Activated CD8-positive, alpha-beta T cell treated with anti-CD3 and anti-CD28 coated beads for 36 hours (primary cell): ENCODE measurements at regions not wholly inside any gene's neighbourhood (a gene's known extent, or its start where the extent isn't known, plus 50 kb on each side); places are given as distances from the start of the nearest gene placed in this dataset.
"Not testable (repeated sequence)": the region's sequence is repeated elsewhere in the genome, so short reads cannot be mapped to it uniquely, and the experiment has no call there.

Source experiments
- ATAC-seq: fragments of 200-7000 bp; cut with Tn5 transposase; one replicate; pipeline ENCODE4 v1.10.0; 2021; ENCODE audit warnings: mild to moderate bottlenecking, moderate library complexity
- CTCF ChIA-PET: fragments of 350-600 bp; sonication (Branson Sonifier 250); formaldehyde crosslinking; loops from one replicate; lab custom pipeline; 2021; ENCODE audit warnings: antibody characterized with exemption; lab: Charles Lee
- POLR2A ChIA-PET: fragments of 350-600 bp; sonication (Branson Sonifier 250); formaldehyde crosslinking; loops from one replicate; lab custom pipeline; 2021; ENCODE audit warnings: antibody characterized with exemption; lab: Charles Lee
- DNase-seq: peaks from one replicate; pipeline ENCODE4 v3.0.0-alpha.2; 2020
- H3K27ac Mint-ChIP-seq: one replicate; pipeline ENCODE4 v1.8.0; 2021; ENCODE audit warnings: mild to moderate bottlenecking, mixed read lengths
- H3K27me3 Mint-ChIP-seq: one replicate; pipeline ENCODE4 v1.8.0; 2021; ENCODE audit warnings: mixed read lengths
- H3K36me3 Mint-ChIP-seq: one replicate; pipeline ENCODE4 v1.8.0; 2021; ENCODE audit warnings: low read depth, mixed read lengths
- H3K4me1 Mint-ChIP-seq: one replicate; pipeline ENCODE4 v1.8.0; 2021; ENCODE audit warnings: low read depth, mixed read lengths
- H3K4me3 Mint-ChIP-seq: one replicate; pipeline ENCODE4 v1.8.0; 2021; ENCODE audit warnings: mild to moderate bottlenecking, moderate library complexity, mixed read lengths
- H3K9me3 Mint-ChIP-seq: one replicate; pipeline ENCODE4 v1.8.0; 2021; ENCODE audit warnings: mixed read lengths
- CTCF ChIP-seq: fragments of 200-600 bp; IDR thresholded peaks from one replicate; pipeline ENCODE4 v1.8.0; 2022; ENCODE audit warnings: antibody characterized with exemption, mild to moderate bottlenecking
- intact Hi-C: fragments of 100-400 bp; cut with micrococcal nuclease; formaldehyde crosslinking; loops from one replicate; pipeline ENCODE4 v1.10.0; 2022

- CTCF ChIA-PET = no interaction called here
- H3K27ac Mint-ChIP-seq = no peak overlapping the region
- no peaks in the 10 kb centered on the region for H3K36me3 Mint-ChIP-seq
- no peak for ATAC-seq
- peaks cover 10% of the 10 kb centered on the region for H3K9me3 Mint-ChIP-seq
- DNase-seq = no peak
- H3K4me3 Mint-ChIP-seq = no peak overlapping the region
- no peaks in the 10 kb centered on the region for H3K27me3 Mint-ChIP-seq
- POLR2A ChIA-PET = no interaction called here
- no peak for TF ChIP-seq CTCF
- intact Hi-C loops = no loop called here
- no peaks in the 10 kb centered on the region for H3K4me1 Mint-ChIP-seq
Observed at GRCh38 chr20:7159903-7160302, 392.4 kb downstream of the BMP2 start.

- H3K4me3 Mint-ChIP-seq = no peak overlapping the region
- ChIA-PET POLR2A (no interaction called here), CTCF (no interaction called here)
- DNase-seq (peak; percentile 1), ATAC-seq (no peak)
- no peaks in the 10 kb centered on the region for H3K4me1 Mint-ChIP-seq
- peaks cover 10% of the 10 kb centered on the region for H3K9me3 Mint-ChIP-seq
- no peaks in the 10 kb centered on the region for H3K36me3 Mint-ChIP-seq
- no peaks in the 10 kb centered on the region for H3K27me3 Mint-ChIP-seq
- intact Hi-C loops = no loop called here
- H3K27ac Mint-ChIP-seq = no peak overlapping the region
- no peak for TF ChIP-seq CTCF
Observed at GRCh38 chr20:7161690-7162089, 394.2 kb downstream of the BMP2 start.

- Mint-ChIP-seq H3K36me3 (no peaks in the 10 kb centered on the region), H3K27ac (no peak overlapping the region), H3K4me3 (no peak overlapping the region), H3K4me1 (no peaks in the 10 kb centered on the region), H3K9me3 (peaks cover 1% of the 10 kb centered on the region), H3K27me3 (no peaks in the 10 kb centered on the region)
- TF ChIP-seq CTCF = no peak
- no peak for DNase-seq
- intact Hi-C loops = no loop called here
- ChIA-PET POLR2A (no interaction called here), CTCF (no interaction called here)
- no peak for ATAC-seq
Observed at GRCh38 chr20:7171911-7172310, 404.4 kb downstream of the BMP2 start.

GRCh38 chr20:7174554-7174953 lies 407.1 kb downstream of the BMP2 start:
- Mint-ChIP-seq H3K9me3 (peaks cover 8% of the 10 kb centered on the region), H3K27ac (no peak overlapping the region), H3K36me3 (no peaks in the 10 kb centered on the region), H3K27me3 (no peaks in the 10 kb centered on the region), H3K4me3 (no peak overlapping the region), H3K4me1 (no peaks in the 10 kb centered on the region)
- no peak for DNase-seq
- TF ChIP-seq CTCF = no peak
- intact Hi-C loops = no loop called here
- POLR2A ChIA-PET = no interaction called here
- CTCF ChIA-PET = no interaction called here
- ATAC-seq = no peak

- CTCF ChIA-PET, H3K4me1 Mint-ChIP-seq, ATAC-seq, H3K27ac Mint-ChIP-seq, H3K36me3 Mint-ChIP-seq, DNase-seq, POLR2A ChIA-PET, H3K4me3 Mint-ChIP-seq, H3K27me3 Mint-ChIP-seq, intact Hi-C loops: not testable (repeated sequence)
- H3K9me3 Mint-ChIP-seq = peaks cover 13% of the 10 kb centered on the region
Observed at GRCh38 chr20:7175827-7176226, 408.3 kb downstream of the BMP2 start.

- no peaks in the 10 kb centered on the region for H3K36me3 Mint-ChIP-seq
- H3K9me3 Mint-ChIP-seq = peaks cover 18% of the 10 kb centered on the region
- no peaks in the 10 kb centered on the region for H3K4me1 Mint-ChIP-seq
- POLR2A ChIA-PET = no interaction called here
- ATAC-seq (no peak), DNase-seq (no peak)
- H3K27me3 Mint-ChIP-seq = no peaks in the 10 kb centered on the region
- TF ChIP-seq CTCF = no peak
- intact Hi-C loops = no loop called here
- H3K27ac Mint-ChIP-seq = no peak overlapping the region
- no peak overlapping the region for H3K4me3 Mint-ChIP-seq
- CTCF ChIA-PET = no interaction called here
Observed at GRCh38 chr20:7178004-7178403, 410.5 kb downstream of the BMP2 start.
